ENCODE measurements at regions not wholly inside any gene's neighbourhood (a gene's known extent, or its start where the extent isn't known, plus 50 kb on each side); places are given as distances from the start of the nearest gene placed in this dataset.
"Not testable (repeated sequence)": the region's sequence is repeated elsewhere in the genome, so short reads cannot be mapped to it uniquely, and the experiment has no call there.

DNA sequence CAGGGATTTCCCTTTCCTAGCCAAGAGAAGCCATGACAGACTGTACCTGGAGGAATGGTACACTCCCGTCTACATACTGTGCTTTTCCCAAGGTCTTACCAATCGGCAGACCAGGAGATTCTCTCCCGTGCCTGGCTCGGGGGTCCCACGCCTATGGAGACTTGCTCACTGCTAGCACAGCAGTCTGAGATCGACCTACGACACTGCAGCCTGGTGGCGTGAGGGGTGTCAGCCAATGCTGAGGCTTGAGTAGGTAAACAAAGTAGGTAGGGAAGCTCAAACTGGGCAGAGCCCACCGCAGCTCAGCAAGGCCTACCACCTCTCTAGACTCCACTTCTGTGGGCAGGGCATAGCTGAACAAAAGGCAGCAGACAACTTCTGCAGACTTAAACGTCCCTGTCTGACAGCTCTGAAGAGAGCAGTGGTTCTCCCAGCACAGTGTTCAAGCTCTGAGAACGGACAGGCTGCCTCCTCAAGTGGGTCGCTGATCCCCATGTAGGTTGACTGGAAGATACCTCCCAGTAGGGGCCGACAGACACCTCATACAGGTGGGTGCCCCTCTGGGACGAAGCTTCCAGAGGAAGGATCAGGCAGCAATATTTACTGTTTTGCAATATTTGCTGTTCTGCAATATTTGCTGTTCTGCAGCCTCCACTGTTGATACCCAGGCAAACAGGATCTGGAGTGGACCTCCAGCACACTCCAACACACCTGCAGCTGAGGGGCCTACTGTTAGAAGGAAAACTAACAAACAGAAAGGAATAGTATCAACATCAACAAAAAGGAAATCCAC is 270.4 kb upstream of the TLE3 start:
- not testable (repeated sequence) for DNase-seq (ENCODE audit: low read depth)

DNA sequence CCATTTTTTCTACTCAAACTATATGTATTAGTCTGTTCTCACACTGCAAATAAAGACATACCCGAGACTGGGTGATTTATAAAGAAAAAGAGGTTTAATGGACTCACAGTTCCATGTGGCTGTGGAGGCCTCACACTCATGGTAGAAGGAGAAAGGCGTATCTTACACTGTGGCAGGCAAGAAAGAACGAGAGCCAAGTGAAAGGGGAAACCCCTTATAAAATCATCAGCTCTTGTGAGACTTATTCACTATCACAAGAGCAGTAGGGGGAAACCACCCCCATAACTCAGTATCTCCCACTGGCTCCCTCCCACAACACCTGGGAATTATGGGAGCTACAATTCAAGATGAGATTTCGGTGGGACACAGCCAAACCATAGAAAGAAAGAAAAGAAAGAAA is 266.3 kb upstream of the TLE3 start:
- not testable (repeated sequence) for DNase-seq (ENCODE audit: low read depth)

DNA sequence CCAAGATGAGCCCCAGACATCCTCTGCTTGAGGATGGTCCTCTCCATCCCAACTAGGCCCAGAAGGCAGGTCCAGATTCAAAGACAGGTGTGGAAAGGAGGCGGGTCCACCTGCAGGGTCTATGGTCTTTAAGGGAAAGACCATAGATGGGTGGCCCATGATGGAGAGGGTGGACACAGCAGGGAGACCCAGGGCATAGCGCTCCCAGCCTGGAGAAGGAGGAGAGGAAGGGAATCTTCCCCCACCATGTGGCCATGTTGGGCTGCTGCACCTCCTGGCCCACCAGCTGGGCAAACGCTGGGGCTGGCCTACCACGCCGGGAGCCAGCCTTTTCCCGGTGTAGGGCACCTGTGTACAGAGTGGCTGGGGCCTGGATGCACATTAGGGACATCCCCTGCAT is 265.2 kb upstream of the TLE3 start:
- no peak for DNase-seq (ENCODE audit: low read depth)

DNA sequence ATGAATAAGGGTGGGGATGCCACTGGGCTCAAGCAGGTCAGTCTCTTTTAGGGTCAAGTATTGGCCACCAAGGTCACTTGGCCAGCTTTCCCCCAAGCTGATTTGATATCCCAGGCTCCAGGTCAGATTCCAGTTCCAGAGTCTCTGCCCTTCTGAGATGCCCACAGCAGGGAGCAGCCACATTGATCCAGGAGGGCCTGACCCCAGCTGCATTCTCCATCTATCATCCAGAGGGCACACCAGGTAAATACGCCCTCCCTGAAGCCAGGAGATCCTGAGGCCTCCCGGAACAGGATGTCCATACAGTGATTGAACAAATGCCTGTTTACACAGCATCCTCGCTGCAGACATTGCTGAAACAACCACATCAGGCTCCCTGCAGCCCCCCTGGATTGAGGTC is 264.6 kb upstream of the TLE3 start:
- no peak for DNase-seq (ENCODE audit: low read depth)

DNA sequence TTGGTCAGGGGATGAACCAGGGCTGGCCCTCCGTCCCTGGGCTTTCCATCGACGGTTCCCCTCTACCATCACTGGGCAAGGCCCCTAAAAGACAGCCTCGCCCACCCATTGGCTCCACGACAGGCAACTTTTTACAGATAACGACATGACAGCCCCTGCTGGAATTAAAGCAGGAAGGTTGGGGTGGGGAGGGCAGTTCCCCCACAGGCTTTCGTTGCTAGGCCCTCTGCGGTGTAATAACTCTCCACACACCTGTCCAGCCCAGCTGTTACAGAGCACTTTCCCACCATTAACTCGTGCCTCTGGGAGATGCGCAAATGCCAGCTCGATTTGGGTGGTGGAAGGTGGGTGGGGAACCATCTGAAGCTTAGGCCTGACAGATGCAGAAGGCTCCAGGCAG is 264.2 kb upstream of the TLE3 start:
- DNase-seq (ENCODE audit: low read depth): no peak

DNA sequence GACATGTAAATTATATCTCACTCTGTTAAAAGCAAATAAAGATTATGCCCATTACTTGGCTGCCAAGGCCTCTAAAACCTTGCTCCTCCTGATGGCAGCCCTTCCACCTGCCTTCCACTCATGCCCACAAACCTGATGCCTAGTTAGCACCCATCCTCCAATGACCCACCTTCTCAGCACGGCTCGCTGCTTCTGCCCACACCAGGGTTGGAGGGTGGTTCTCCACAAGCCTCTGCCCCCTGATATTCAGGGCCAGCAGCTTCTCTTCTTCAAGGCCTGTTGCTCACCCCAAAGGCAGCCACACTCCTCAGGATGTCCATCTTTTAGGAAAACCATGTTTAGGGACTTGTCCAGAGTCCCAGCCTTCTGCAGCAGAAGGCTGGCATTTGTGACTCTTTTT is 263.4 kb upstream of the TLE3 start:
- DNase-seq (ENCODE audit: low read depth): no peak

DNA sequence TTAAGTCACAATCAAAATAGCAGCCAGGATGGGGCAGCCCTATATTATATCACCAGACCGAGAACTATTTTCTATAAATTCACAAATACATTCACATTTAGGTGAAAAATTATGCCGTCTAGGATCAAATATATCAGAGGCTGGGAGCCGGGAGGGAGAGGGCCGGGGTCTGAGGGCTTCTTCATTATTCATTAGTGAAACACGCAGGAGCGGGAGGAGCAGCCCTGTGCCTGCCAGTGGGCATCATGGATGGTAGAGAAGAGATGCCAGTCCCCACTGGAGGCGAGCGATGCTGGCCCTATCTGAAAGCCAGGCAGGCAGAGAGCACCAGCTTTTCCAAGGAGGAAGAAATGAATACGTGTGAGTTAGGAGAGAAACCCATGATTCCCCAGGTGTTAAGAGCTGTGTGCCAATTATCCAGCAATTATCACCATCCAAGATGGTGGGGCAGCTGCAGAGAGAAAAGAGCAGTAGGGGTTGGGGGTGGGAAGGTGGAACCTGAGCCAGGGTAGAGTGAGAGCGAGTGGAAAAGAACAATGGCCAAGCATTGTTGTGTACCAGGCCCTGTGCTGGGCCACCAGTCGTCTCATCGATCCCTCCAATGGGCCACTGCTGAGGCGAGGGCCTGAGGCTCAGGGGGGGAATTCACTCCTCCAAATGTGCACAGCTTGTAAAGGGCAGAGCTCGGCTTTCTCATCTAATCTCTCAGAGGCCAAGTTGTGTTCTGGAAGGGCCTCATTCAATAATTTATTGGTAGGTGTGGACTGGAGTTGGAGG is 261.3 kb upstream of the TLE3 start:
- DNase-seq (ENCODE audit: low read depth): no peak

DNA sequence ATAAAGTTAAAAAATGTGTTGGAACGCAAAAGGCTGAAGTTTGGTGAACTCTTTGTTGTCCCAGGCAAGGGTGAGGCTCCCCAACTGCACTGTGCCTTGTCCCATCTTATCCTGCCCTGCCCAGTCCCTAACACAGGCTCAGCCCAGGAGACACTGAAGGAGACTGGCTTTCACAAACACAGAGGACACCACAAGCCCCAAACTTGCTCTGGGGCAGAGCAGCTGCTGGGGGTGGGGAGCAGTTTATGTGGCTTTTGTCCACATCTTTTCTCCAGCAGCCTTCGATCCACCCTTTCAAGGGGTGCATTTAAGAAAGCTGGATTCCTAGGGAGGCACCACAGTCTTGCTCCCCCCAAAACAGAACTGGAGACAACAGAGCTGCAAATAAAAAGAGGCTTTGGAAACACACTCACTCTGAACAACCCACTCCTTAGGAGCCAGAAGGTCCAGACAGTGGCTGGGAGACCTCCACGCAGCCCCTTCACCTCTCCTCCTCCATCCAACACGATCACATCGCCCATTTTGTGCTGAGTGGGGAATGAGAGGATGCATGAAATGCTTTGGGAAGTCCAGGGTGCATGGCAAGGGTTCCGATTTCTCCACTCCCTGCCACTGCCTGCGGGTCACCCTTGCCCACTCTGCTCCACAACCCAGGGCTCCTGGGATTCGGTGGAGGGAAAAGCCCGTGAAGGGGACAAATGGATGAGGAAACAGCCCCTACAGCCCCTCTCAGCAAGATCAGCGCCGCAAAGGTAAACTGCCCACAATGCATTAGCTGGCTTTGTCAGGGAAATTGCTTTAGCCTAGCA is 260.5 kb upstream of the TLE3 start:
- no peak for DNase-seq (ENCODE audit: low read depth)

DNA sequence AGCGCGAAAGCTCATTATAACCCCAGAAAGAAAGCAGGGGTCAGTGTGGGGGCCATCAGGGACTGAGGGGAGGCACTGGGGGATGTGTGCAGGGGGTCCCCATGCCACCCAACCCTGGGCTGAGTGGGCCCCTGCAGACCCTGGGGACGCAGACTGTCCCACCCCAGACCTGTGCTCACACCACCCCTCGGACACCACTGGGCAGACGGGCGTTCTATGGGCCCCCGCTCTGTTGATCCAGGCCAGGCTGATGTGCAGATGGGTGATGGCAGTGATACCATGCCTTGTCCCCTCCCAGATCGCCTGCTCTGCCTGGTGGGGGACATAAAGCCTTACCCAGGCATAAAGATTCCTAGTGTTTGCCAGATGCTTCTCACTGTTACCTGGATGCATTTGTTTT is 259.7 kb upstream of the TLE3 start:
- no peak for DNase-seq (ENCODE audit: low read depth)

DNA sequence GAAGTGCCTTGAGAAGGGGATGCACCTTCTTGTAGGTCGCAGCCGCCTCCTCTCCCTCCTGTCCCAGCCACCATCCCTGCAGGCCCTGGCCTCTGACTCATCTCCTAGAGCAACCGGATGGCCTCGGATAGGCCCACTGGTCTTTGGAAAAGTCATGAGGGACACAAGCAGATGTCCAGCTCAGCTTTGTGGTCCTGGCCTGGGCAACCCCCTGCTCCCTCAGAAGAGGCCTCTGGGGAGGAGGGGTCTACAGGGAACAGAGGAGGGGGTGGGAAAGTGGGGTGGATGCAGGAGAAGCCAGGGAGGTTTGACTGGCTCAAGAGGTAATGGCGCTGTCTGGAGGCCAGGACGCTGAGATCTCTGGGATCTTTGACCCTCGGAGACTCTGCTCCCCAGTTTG is 259.2 kb upstream of the TLE3 start:
- DNase-seq (ENCODE audit: low read depth): no peak

DNA sequence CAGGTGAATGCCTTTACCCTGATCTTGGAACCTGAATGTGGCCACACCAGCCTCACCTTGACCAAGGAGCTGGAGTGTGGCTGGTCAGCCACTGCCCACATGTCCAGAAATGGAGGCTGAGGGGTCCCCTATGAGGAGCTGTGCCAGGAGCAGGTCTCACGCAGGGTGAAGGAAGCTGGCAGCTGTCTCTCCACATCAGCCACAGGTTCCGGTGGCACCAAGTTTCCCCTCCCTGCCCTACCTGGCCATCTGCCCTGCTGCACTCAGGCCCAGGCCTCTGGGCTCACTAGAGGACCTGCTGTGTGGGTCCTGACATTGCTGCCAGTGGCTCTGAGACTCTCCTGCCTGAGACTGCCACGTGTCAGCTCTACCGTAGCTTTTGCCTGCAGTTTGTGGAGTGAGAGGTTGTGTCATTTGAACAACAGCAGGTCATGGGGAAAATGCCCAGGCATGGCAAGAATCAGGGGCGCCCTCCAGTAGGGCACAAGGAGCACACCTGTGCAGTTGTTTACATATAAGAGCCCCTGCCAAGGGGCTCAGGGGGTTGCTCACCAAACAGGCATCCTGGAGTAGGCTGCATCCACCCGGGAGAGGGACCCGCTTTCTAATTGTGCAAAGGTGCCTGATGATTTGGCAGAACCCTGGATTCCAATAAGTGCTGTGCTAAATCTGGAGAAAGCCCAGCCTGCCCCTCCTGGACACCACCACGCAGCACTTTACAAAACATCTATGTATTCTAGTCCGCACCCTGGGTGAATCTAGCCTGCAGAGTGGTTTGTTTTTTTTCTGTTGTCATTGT is 258.5 kb upstream of the TLE3 start:
- no peak for DNase-seq (ENCODE audit: low read depth)

DNA sequence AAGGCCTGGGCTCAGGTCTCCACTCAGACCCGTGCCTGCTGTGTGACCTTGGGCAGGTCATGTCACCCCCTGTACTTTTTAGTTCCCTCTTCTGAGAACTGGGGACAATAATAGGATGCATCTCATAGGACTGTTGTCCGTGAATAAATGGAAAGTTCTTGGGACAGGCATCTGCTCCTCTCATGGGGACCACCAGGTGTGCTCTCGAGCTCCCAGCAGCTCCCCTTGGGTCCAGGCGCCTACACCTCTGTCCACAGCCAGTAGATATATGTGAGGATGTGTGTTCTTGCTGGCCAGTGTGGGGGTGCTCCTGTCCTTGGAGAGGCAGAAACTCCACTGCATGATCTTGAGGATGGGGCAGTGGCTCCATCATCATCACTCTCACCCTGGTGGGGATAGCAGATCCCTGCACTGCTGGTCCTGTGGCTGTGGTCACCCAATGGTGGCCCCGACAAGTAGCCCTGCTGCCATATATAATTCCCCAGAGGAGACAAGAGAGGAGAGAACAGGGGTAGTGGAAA is 257.6 kb upstream of the TLE3 start:
- no peak for DNase-seq (ENCODE audit: low read depth)

DNA sequence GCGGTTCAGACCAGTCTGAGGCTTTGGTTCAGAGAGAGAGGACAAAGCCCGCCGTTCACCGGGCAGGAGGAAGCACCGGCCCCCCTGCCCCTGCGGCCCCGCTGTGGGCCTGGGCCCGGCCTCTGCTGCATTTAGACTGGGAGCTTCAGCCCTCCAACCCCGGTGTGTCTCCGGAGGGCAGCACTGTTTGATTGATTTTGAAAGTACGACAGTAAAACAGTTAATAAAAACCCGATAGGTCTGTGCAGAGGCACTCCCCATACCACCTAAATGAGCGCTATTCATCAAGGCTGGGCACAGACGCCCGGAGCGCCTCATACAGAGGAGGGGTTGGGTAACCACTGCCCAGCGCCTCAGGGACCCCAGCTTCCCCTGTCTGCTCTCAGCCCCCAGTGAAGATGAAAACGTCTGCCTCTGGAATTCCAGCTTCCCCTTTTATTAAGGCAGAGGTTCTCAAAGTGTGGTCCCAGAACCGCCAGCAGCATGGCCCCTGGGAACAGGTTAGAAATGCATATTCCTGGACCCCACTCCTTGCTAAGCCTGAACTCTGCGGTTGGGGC is 256.7 kb upstream of the TLE3 start:
- DNase-seq (ENCODE audit: low read depth): no peak

DNA sequence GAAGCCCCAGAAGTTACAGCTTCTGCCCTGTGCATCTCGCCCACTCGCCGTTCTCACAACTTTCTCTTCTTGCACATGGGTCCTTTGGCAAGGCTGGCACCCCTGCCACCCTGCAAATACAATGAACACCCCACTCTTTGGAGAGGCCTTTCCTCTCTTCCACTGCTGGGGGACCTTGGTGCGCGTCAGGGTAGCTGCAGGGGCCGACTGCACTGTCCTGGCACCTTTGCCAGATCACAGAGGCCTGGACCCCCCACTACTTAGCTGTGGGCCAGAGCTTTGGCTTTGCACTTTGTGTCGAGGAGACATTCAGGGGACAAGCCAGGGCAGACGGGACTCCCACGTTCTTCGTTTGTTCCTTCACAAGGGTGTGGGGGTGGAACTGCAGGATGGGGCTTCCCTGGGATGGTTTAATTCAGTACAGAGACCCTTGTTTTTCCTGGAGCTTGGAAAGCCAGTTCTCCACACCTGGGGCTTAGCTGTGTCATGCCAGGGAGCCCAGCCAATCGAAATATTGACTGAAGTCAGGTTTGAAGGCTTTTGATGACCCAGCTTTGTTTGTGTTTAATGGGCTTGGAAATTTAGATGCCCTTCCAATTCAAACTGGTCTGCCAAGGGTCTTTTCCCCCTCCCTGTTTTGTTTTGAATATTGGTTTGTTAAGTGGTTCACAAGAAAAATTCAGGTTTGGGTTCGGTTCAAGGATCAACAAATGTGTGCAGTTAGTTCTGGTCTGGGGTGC is 256.1 kb upstream of the TLE3 start:
- no peak for DNase-seq (ENCODE audit: low read depth)

DNA sequence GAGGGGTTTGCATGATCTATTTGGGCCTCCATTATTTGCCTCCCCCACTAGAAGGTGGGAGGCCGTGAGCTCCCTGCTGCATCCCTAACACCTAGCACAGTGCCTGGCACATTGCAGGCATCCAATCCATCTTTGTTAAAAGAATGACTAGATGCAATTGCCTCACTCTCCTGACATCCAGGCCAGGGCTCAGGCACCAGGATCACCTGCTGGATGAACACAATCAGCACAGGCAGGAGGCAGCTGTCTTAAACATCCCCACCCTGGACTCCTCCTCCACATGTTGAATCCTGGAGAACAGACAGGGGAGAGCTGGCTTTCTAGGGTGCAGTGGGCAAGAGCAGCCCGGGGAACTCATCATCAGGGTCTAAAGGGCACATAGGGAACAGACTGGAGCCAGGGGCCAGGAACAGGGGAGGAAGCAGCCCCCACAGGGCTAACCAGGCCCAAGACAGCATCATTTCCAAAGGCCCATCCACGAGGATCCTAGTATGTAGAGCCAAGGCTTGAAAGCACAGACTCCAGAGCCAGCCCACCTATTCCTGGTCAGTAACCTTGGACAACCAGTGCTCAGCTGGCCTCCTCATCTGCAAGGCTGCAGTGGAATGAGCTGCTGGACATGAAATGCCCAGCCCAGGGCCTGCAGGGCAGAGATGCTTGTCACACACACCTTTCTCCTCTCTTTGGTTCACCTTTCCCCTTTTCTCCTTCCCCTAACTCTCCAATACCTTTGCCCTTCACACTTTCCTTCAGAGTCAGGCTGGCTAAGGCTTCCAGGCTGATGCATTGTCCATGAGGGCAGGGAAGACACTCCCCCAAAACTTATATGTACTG is 254.4 kb upstream of the TLE3 start:
- no peak for DNase-seq (ENCODE audit: low read depth)

DNA sequence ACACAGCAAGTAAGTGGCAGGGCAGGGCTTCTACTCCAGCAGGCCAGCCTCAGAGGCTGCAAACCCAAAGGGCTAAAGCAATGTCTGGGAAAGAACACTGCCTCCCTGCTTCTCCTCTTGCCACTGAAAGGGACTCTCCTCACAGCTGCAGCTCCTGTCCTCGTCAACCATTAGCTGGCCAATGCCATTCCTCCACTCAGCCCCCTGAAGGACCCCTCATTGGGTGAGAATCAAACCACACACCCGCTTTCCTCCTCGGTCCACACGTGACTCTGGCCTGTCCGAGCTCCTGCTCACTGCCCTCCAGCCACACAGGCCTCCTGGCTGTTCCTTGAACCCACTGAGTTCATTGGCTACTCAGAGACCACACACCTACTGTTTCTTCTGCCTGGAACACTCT is 253.7 kb upstream of the TLE3 start:
- DNase-seq (ENCODE audit: low read depth): no peak

DNA sequence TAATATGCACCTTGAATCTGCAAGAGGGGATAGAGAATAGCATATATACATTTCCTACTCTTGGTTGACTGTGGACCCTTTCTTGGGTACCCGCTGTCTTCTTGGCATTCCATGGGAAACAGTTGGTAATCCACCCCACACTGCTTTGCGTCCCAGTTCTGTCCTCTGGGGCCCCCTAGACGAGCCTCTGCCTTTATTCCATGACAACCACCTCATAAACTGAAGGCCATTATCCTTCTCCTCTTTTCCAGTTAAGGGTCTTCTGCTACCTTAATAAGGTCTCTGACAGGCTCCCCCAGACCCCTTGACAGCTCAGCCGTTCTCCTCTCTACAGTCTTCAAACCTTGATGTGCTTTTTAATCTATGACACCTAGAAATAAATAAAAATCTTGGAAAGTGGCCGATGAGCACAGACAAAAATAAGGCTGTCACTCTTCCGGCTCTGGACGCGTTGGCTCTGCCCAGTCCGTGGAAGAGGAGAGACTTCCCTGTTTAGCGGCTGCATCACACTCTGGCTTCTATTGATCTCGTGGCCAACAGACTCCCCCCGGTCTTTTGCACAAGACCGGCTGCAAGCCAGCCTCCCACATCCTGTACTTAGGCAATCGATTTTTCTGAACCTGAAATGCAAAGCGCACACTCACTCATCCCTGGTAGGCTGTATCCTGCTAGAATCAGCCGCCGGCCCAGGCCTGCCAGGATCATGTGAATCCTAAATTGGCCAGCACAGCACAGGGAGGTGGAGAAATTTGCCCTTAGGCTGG is 251.0 kb upstream of the TLE3 start:
- no peak for DNase-seq (ENCODE audit: low read depth)

DNA sequence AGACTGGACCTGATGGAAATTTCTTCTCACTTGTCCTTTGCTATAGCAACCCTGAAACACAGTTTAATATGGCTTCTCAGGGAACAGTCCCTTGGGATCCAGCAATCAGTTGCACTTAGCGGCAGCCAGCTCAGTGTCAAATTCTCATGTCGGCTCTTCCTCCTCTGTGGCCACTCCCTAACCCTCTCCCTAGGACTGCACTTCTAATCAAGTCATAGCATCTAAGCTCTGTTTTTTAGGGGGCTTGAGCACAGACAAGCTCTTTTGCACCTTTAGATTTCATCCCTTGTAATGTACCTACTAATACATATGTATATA is 250.5 kb upstream of the TLE3 start:
- no peak for DNase-seq (ENCODE audit: low read depth)

Measured in stimulated activated CD8-positive, alpha-beta memory T cell treated with anti-CD3 and anti-CD28 coated beads, Interleukin-4, amount 100 ng/mL, for 24 hours (primary cell).